ENCODE measurements at regions not wholly inside any gene's neighbourhood (a gene's known extent, or its start where the extent isn't known, plus 50 kb on each side); places are given as distances from the start of the nearest gene placed in this dataset.

- no TSS peak for BruUV-seq (replicated peaks)
- RAD21 ChIA-PET (ENCODE audit: low non-redundant PET in 1 of 2, low total read pairs in 2 of 2, uncharacterized antibody in 2 of 2, unreplicated experiment in 2 of 2), result no interaction called here
- CTCF ChIA-PET, result no interaction called here
Observed at GRCh38 chr11:87660926-87661660, 514.1 kb downstream of the RAB38 start.

More at GRCh38 chr11:87660926-87661660, 514.1 kb downstream of the RAB38 start:
- Histone ChIP-seq H3K9ac (ENCODE audit: low read length) (no peak overlapping the region), H2AFZ (ENCODE audit: low read depth, low read length, poor library complexity, severe bottlenecking) (no peak overlapping the region), H3K4me1 (ENCODE audit: control insufficient read depth in 1 of 2, insufficient read depth in 2 of 2, low read length in 2 of 2) (no peaks in the 10 kb centered on the region), H3K4me3 (replicated peaks in 1 of 2; ENCODE audit: low read depth in 1 of 2, low read length in 2 of 2) (no peak overlapping the region), H3K27me3 (ENCODE audit: insufficient read depth, low read length) (peaks cover 28% of the 10 kb centered on the region), H3K36me3 (ENCODE audit: control insufficient read depth in 1 of 2, insufficient read depth in 2 of 2, low read length in 2 of 2) (no peaks in the 10 kb centered on the region), H3K4me2 (ENCODE audit: low read length) (no peak overlapping the region), H3K9me3 (ENCODE audit: control insufficient read depth in 1 of 2, insufficient read depth in 1 of 2, low read depth in 1 of 2, low read length in 2 of 2) (no peaks in the 10 kb centered on the region), H3K9me2 (ENCODE audit: insufficient read depth) (no peaks in the 10 kb centered on the region), H3K27ac (ENCODE audit: low read depth, low read length) (no peak overlapping the region), H4K20me1 (ENCODE audit: insufficient read depth) (no peaks in the 10 kb centered on the region), H3K79me2 (ENCODE audit: insufficient read depth, low read length) (no peaks in the 10 kb centered on the region)
- no peak for DNase-seq (ENCODE audit: low read depth, low spot score)
- no peak for ATAC-seq
- intact Hi-C loops (cut with micrococcal nuclease), result no loop called here
- POLR2A ChIA-PET, result no interaction called here
- TF ChIP-seq FOSL1 (IDR thresholded peaks at IDR 0.05; ENCODE audit: low read depth) (no peak), CEBPB (IDR thresholded peaks at IDR 0.05; ENCODE audit: low read depth) (no peak), POLR2A (IDR thresholded peaks at IDR 0.05; ENCODE audit: borderline replicate concordance, extremely low read depth, insufficient read depth, insufficient read length) (no peak), ZBTB33 (IDR thresholded peaks at IDR 0.05; ENCODE audit: extremely low read depth, insufficient replicate concordance, low read length) (no peak), EZH2 (IDR thresholded peaks at IDR 0.05) (no peak), CTCF (IDR thresholded peaks at IDR 0.05 in 2 of 3, conservative IDR thresholded peaks at IDR 0.05 in 1 of 3; ENCODE audit: borderline replicate concordance in 1 of 3, insufficient read depth in 1 of 3, low read depth in 2 of 3, low read length in 2 of 3) (no peak), ZFX (IDR thresholded peaks at IDR 0.05) (no peak), SRF (IDR thresholded peaks at IDR 0.05; ENCODE audit: low read depth) (no peak), YY1 (IDR thresholded peaks at IDR 0.05; ENCODE audit: extremely low read depth, insufficient replicate concordance, low read depth, low read length) (no peak), ZNF274 (IDR thresholded peaks at IDR 0.05; ENCODE audit: low read depth, low read length) (no peak), RAD21 (IDR thresholded peaks at IDR 0.05; ENCODE audit: low read depth) (no peak), MAX (IDR thresholded peaks at IDR 0.05) (no peak), EZH2phosphoT487 (IDR thresholded peaks at IDR 0.05; ENCODE audit: borderline replicate concordance) (no peak), REST (IDR thresholded peaks at IDR 0.05; ENCODE audit: low read depth) (no peak)

Measured in HCT116 (cell line).